Sigmoid colon (tissue), 6 donors: ENCODE measurements at regions not wholly inside any gene's neighbourhood (a gene's known extent, or its start where the extent isn't known, plus 50 kb on each side); places are given as distances from the start of the nearest gene placed in this dataset.

Experiments used
- DNase-seq: peaks from one replicate; pipeline ENCODE4 v3.0.0-alpha.2; 2019
- H3K27ac ChIP-seq, 4 donors: fragments of 200-600 bp; sonication (generic); one replicate each; pipeline ENCODE4 v1.5.1; 2016 to 2019; ENCODE audit warnings: mild to moderate bottlenecking in 1 of 4
- H3K27me3 ChIP-seq, 3 donors: fragments of 200-600 bp; sonication (generic); one replicate each; pipeline ENCODE4 v1.5.1; 2019; ENCODE audit warnings: mild to moderate bottlenecking in 1 of 3
- H3K36me3 ChIP-seq, 4 donors: fragments of 200-600 bp; sonication (generic); one replicate each; pipeline ENCODE4 v1.5.1; 2016 to 2019
- H3K4me1 ChIP-seq, 4 donors: fragments of 200-600 bp; sonication (generic); one replicate each; pipeline ENCODE4 v1.5.1; 2017 to 2019
- H3K4me3 ChIP-seq, 4 donors: fragments of 200-600 bp; sonication (generic); one replicate each; pipeline ENCODE4 v1.5.1; 2017 to 2019; ENCODE audit warnings: mild to moderate bottlenecking in 2 of 4, moderate library complexity in 1 of 4
- H3K9me3 ChIP-seq, 4 donors: fragments of 200-600 bp in 3 of 4; sonication (generic) in 3 of 4; one replicate each; pipeline versions ENCODE4 v1.5.1 to v1.6.1; 2013 to 2019
- EP300 ChIP-seq, 4 donors: sonication (generic); formaldehyde crosslinking; IDR thresholded peaks; one replicate each; pipeline ENCODE4 v1.6.1; 2017; ENCODE audit warnings: antibody characterized with exemption in 4 of 4
- POLR2A ChIP-seq, 2 donors: fragments of 450-650 bp; IDR thresholded peaks; one replicate each; pipeline ENCODE4 v1.6.1; 2016; ENCODE audit warnings: antibody characterized with exemption in 2 of 2, mild to moderate bottlenecking in 2 of 2, moderate library complexity in 2 of 2
- POLR2AphosphoS5 ChIP-seq, 4 donors: sonication (generic); formaldehyde crosslinking; IDR thresholded peaks; one replicate each; pipeline ENCODE4 v1.6.1; 2017; ENCODE audit warnings: antibody characterized with exemption in 4 of 4
- WGBS, 2 donors: extraction: QIAGEN DNeasy Blood & Tissue Kit; methylation state at CpG; one replicate each; pipeline ENCODE4 v1.1.7; 2013; 5-methylcytosine and 5-hydroxymethylcytosine counted together
- intact Hi-C: fragments of 100-400 bp; cut with DNase I; formaldehyde crosslinking; loops from one replicate; pipeline ENCODE4 v1.15.1; 2023
- TF ChIP-seq, protein P1 (sequence below), 4 experiments: fragments of 450-650 bp in 3 of 4; fragments of 200-600 bp in 1 of 4; IDR thresholded peaks; one replicate each; pipeline ENCODE4 v1.5.1; 2016 to 2019; ENCODE audit warnings: antibody characterized with exemption in 4 of 4, mild to moderate bottlenecking in 3 of 4, moderate library complexity in 2 of 4
- donor health status: healthy with polysubstance abuse.
- donor health status: healthy.

DNA sequence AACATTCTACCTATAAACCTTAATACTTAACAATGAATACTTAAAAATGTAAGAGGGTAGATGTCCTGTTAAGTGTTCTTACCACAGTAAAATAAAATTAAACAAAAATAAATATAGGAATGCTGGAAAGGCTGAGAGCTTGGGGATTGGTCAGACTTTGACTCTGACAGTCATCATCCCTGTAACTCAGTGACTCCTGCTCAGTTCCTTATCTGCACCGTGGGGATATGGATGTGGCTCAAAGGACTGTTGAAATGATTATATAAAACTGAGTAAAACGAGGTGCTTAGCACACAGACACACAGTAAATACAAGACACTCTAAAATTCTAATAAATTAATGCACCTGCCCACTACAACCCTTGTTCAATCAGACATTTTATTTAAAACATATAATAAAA, 338.6 kb downstream of the TMEM114 start:
- DNase-seq = no peak
- TF ChIP-seq POLR2AphosphoS5 (IDR thresholded peaks at IDR 0.05) = no peak
- TF ChIP-seq, protein P1, sequence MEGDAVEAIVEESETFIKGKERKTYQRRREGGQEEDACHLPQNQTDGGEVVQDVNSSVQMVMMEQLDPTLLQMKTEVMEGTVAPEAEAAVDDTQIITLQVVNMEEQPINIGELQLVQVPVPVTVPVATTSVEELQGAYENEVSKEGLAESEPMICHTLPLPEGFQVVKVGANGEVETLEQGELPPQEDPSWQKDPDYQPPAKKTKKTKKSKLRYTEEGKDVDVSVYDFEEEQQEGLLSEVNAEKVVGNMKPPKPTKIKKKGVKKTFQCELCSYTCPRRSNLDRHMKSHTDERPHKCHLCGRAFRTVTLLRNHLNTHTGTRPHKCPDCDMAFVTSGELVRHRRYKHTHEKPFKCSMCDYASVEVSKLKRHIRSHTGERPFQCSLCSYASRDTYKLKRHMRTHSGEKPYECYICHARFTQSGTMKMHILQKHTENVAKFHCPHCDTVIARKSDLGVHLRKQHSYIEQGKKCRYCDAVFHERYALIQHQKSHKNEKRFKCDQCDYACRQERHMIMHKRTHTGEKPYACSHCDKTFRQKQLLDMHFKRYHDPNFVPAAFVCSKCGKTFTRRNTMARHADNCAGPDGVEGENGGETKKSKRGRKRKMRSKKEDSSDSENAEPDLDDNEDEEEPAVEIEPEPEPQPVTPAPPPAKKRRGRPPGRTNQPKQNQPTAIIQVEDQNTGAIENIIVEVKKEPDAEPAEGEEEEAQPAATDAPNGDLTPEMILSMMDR (IDR thresholded peaks at IDR 0.05) = no peak
- TF ChIP-seq POLR2A (IDR thresholded peaks at IDR 0.05) = no peak
- no peak for TF ChIP-seq EP300 (IDR thresholded peaks at IDR 0.05)
- no peak overlapping the region for H3K4me3 ChIP-seq
- no peaks in the 10 kb centered on the region for H3K36me3 ChIP-seq
- intact Hi-C loops = no loop called here
- no peaks in the 10 kb centered on the region for H3K4me1 ChIP-seq
- H3K27ac ChIP-seq = no peak overlapping the region
- no peaks in the 10 kb centered on the region for H3K9me3 ChIP-seq
- H3K27me3 ChIP-seq = peaks cover 0 to 4% (median 0%) of the 10 kb centered on the region in 3 donors
- WGBS, 2 donors = 5 to 35% methylated on average over 2 of the region's 2 CpGs

DNA sequence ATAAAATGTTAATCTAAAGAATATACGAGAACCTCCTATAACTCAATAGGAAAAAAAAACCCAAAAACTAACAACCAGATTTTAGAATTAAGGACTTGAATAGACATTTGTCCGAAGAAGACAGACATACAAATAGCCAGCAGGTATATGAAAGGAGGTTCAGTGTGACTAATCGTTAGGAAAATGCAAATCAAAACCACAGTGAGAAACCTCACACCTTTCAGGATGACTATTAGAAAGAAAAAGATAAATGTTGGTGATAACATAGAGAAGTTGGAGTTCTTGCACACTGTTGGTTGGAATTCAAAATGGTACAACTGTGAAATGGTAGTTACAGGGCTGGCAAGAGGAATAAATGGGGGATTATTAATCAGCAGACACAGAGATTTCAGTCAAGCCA, 339.0 kb downstream of the TMEM114 start:
- Histone ChIP-seq H3K4me1 (no peaks in the 10 kb centered on the region), H3K36me3 (no peaks in the 10 kb centered on the region), H3K4me3 (no peak overlapping the region), H3K9me3 (no peaks in the 10 kb centered on the region), H3K27ac (no peak overlapping the region), H3K27me3 (peaks cover 0 to 4% (median 0%) of the 10 kb centered on the region in 3 donors)
- TF ChIP-seq, protein P1 (IDR thresholded peaks at IDR 0.05) = no peak
- TF ChIP-seq POLR2AphosphoS5 (IDR thresholded peaks at IDR 0.05) = no peak
- no peak for TF ChIP-seq EP300 (IDR thresholded peaks at IDR 0.05)
- no peak for TF ChIP-seq POLR2A (IDR thresholded peaks at IDR 0.05)
- intact Hi-C loops = no loop called here
- WGBS, 2 donors = 64 to 74% methylated on average over 3 of the region's 3 CpGs
- DNase-seq = no peak

DNA sequence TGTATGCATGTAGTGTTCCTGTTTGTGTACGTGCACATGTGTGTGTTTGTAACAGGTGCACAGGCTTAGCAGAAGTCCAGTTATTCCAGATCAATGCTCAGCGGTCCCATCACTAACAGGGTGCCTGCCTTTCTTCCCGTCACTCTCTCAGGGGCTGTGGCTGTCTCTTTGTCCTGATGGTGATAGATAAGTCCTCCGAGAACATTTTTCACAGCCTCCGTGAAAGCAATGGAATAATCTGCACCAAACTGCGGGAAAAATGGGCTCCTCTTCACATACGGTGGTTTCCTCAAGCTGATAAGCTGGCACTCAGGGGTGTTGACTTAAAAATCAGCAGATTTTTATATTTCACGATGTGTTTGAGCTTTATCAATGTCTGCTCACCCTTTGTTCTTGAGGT, 342.3 kb downstream of the TMEM114 start:
- TF ChIP-seq POLR2AphosphoS5 (IDR thresholded peaks at IDR 0.05) (no peak), EP300 (IDR thresholded peaks at IDR 0.05) (no peak), POLR2A (IDR thresholded peaks at IDR 0.05) (no peak)
- TF ChIP-seq, protein P1 (IDR thresholded peaks at IDR 0.05) = no peak
- intact Hi-C loops = no loop called here
- H3K9me3 ChIP-seq = no peaks in the 10 kb centered on the region
- no peak for DNase-seq
- no peak overlapping the region for H3K27ac ChIP-seq
- H3K4me1 ChIP-seq = no peaks in the 10 kb centered on the region
- 12 to 48% methylated on average over 8 of the region's 8 CpGs for WGBS, 2 donors
- no peak overlapping the region for H3K4me3 ChIP-seq
- H3K27me3 ChIP-seq = peaks cover 0 to 4% (median 0%) of the 10 kb centered on the region in 3 donors
- no peaks in the 10 kb centered on the region for H3K36me3 ChIP-seq

DNA sequence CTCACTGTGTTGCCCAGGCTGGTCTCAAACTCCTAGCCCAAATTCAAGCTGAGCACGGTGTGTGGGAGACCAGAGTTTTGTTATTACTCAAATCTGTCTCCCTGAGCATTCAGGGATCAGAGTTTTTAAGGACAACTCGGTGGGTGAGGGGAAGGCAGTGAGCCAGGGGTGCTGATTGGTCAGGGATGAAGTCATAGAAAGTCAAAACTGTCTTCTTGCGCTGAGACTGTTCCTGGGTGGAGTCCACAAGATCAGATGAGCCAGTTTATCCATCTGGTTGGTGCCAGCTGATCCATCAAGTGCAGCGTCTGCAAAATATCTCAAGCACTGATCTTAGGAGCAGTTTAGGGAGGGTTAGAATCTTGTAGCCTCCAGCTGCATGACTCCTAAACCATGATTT, 346.3 kb downstream of the TMEM114 start:
- no peaks in the 10 kb centered on the region for H3K36me3 ChIP-seq
- DNase-seq = no peak
- TF ChIP-seq POLR2AphosphoS5 (IDR thresholded peaks at IDR 0.05) = no peak
- TF ChIP-seq, protein P1 (IDR thresholded peaks at IDR 0.05) = no peak
- no peak for TF ChIP-seq EP300 (IDR thresholded peaks at IDR 0.05)
- TF ChIP-seq POLR2A (IDR thresholded peaks at IDR 0.05) = no peak
- no peak overlapping the region for H3K27ac ChIP-seq
- no peaks in the 10 kb centered on the region for H3K4me1 ChIP-seq
- peaks cover 0 to 4% (median 0%) of the 10 kb centered on the region in 3 donors for H3K27me3 ChIP-seq
- WGBS, 2 donors = 67 to 81% methylated on average over 4 of the region's 4 CpGs
- no peaks in the 10 kb centered on the region for H3K9me3 ChIP-seq
- intact Hi-C loops = no loop called here
- H3K4me3 ChIP-seq = no peak overlapping the region

DNA sequence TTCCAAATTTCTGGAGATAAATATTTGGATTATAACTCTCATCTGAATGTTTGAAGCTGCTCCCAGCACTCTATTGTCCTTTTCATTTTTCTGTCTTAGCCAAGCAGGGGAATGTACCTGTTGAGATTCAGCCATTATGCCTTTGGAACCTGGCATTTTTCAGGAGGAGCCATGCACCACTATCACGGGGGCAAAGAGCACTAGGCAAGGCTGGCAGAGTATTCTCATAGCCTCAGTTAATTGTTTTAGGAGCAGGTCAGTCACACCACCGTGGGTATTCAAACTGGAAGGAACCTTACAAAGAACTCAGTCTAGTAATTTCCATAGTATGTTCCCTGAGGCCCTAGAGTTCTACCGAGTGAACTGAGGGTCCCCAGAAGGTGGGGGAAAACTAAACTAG, 348.9 kb downstream of the TMEM114 start:
- Histone ChIP-seq H3K27me3 (no peaks in the 10 kb centered on the region), H3K36me3 (no peaks in the 10 kb centered on the region), H3K9me3 (no peaks in the 10 kb centered on the region), H3K27ac (no peak overlapping the region), H3K4me1 (no peaks in the 10 kb centered on the region), H3K4me3 (no peak overlapping the region)
- WGBS, 2 donors = 16 to 49% methylated on average over 3 of the region's 3 CpGs
- intact Hi-C loops = no loop called here
- DNase-seq = no peak
- TF ChIP-seq EP300 (IDR thresholded peaks at IDR 0.05) = no peak
- no peak for TF ChIP-seq POLR2AphosphoS5 (IDR thresholded peaks at IDR 0.05)
- TF ChIP-seq POLR2A (IDR thresholded peaks at IDR 0.05) = no peak
- TF ChIP-seq, protein P1 (IDR thresholded peaks at IDR 0.05) = no peak
